AG10803 (cell line): ENCODE measurements at regions not wholly inside any gene's neighbourhood (a gene's known extent, or its start where the extent isn't known, plus 50 kb on each side); places are given as distances from the start of the nearest gene placed in this dataset.
"Not testable (repeated sequence)": the region's sequence is repeated elsewhere in the genome, so short reads cannot be mapped to it uniquely, and the experiment has no call there.

Experiments used
- DNase-seq: peaks from one replicate; pipeline ENCODE4 v3.0.0; 2010; ENCODE audit warnings: low read depth
- H3K4me3 ChIP-seq: 2 replicates; pipeline ENCODE4 v1.5.1; 2011; ENCODE audit warnings: mild to moderate bottlenecking, low read length, control low read depth
- CTCF ChIP-seq: conservative IDR thresholded peaks from 2 replicates; pipeline ENCODE4 v1.5.1; 2011; ENCODE audit warnings: mild to moderate bottlenecking, low read length, control low read depth, inconsistent platforms

GRCh38 chr1:222004034-222004433, 262.1 kb upstream of the DUSP10 start:
- no peak overlapping the region for H3K4me3 ChIP-seq
- no peak for DNase-seq

GRCh38 chr1:222002503-222002902, 260.6 kb upstream of the DUSP10 start:
- H3K4me3 ChIP-seq = no peak overlapping the region
- DNase-seq = no peak
- no peak for TF ChIP-seq CTCF

More at GRCh38 chr1:222004034-222004433, 262.1 kb upstream of the DUSP10 start:
- TF ChIP-seq CTCF = no peak

GRCh38 chr1:222000131-222000530, 258.2 kb upstream of the DUSP10 start:
- no peak for DNase-seq
- no peak overlapping the region for H3K4me3 ChIP-seq
- no peak for TF ChIP-seq CTCF

GRCh38 chr1:221998781-221999180, 256.9 kb upstream of the DUSP10 start:
- no peak overlapping the region for H3K4me3 ChIP-seq
- no peak for DNase-seq
- no peak for TF ChIP-seq CTCF

GRCh38 chr1:221998186-221998612, 256.3 kb upstream of the DUSP10 start:
- no peak for TF ChIP-seq CTCF
- H3K4me3 ChIP-seq = no peak overlapping the region
- DNase-seq = no peak

- not testable (repeated sequence) for H3K4me3 ChIP-seq
- DNase-seq = peak; percentile 62
Observed at GRCh38 chr1:221997012-221997411, 255.1 kb upstream of the DUSP10 start.

GRCh38 chr1:221994939-221995338, 253.1 kb upstream of the DUSP10 start:
- no peak overlapping the region for H3K4me3 ChIP-seq
- DNase-seq = peak; percentile 84
- TF ChIP-seq CTCF = no peak

- H3K4me3 ChIP-seq = no peak overlapping the region
- DNase-seq = no peak
- no peak for TF ChIP-seq CTCF
Observed at GRCh38 chr1:221994274-221994698, 252.4 kb upstream of the DUSP10 start.
